Fibroblast of lung (primary cell): ENCODE measurements at regions not wholly inside any gene's neighbourhood (a gene's known extent, or its start where the extent isn't known, plus 50 kb on each side); places are given as distances from the start of the nearest gene placed in this dataset.
A peak's percentile ranks its signal among the peaks of the same experiment; 100 is the strongest.

ENCODE experiments used
- DNase-seq, 2 donors: peaks; one replicate each; pipeline versions ENCODE4 v3.0.0 to v3.0.0-alpha.2; 2010; ENCODE audit warnings: low read depth in 2 of 2
- H2AFZ ChIP-seq: 2 replicates; pipeline ENCODE4 v1.5.1; 2012; ENCODE audit warnings: low read length, control low read depth, inconsistent platforms
- H3K27ac ChIP-seq: 2 replicates; pipeline ENCODE4 v1.5.1; 2011; ENCODE audit warnings: low read length, control low read depth; ENCODE audit not compliant: insufficient read depth
- H3K27me3 ChIP-seq: 2 replicates; pipeline ENCODE4 v1.5.1; 2011; ENCODE audit warnings: mild to moderate bottlenecking, low read length; ENCODE audit not compliant: control insufficient read depth, insufficient read depth
- H3K36me3 ChIP-seq: 2 replicates; pipeline ENCODE4 v1.5.1; 2011; ENCODE audit warnings: low read length; ENCODE audit not compliant: control insufficient read depth, insufficient read depth
- H3K4me1 ChIP-seq: 2 replicates; pipeline ENCODE4 v1.5.1; 2011; ENCODE audit warnings: low read length; ENCODE audit not compliant: control insufficient read depth, insufficient read depth; ENCODE audit errors: extremely low read depth
- H3K4me2 ChIP-seq: 2 replicates; pipeline ENCODE4 v1.5.1; 2011; ENCODE audit warnings: low read length, control low read depth; ENCODE audit not compliant: insufficient read depth; ENCODE audit errors: extremely low read depth
- H3K4me3 ChIP-seq, 4 experiments: fragments of 200-600 bp in 1 of 4; sonication (generic) in 1 of 4; replicated peaks in 1 of 4; 2 replicates each; pipeline ENCODE4 v1.5.1; 2011 to 2016; ENCODE audit warnings: low read length in 4 of 4, low read depth in 3 of 4, mild to moderate bottlenecking in 3 of 4, control low read depth in 2 of 4, inconsistent platforms in 1 of 4, mixed read lengths in 1 of 4; ENCODE audit not compliant: insufficient read depth in 1 of 4; ENCODE audit errors: control extremely low read depth in 1 of 4
- H3K79me2 ChIP-seq: 2 replicates; pipeline ENCODE4 v1.5.1; 2012; ENCODE audit warnings: mild to moderate bottlenecking, low read length, inconsistent platforms; ENCODE audit not compliant: control insufficient read depth, insufficient read depth
- H3K9ac ChIP-seq: 2 replicates; pipeline ENCODE4 v1.5.1; 2011; ENCODE audit warnings: mild to moderate bottlenecking, low read length, control low read depth; ENCODE audit not compliant: insufficient read depth
- H3K9me3 ChIP-seq: 2 replicates; pipeline ENCODE4 v1.5.1; 2012; ENCODE audit warnings: low read depth, low read length; ENCODE audit not compliant: control insufficient read depth, insufficient read depth
- H4K20me1 ChIP-seq: 2 replicates; pipeline ENCODE4 v1.5.1; 2011; ENCODE audit warnings: low read length; ENCODE audit not compliant: control insufficient read depth, insufficient read depth; ENCODE audit errors: extremely low read depth
- EZH2 ChIP-seq: IDR thresholded peaks from 2 replicates; pipeline ENCODE4 v1.5.1; 2012; ENCODE audit warnings: low read length, control low read depth, mild to moderate bottlenecking; ENCODE audit errors: missing control alignments
- TF ChIP-seq, protein P1 (sequence below), 2 donors: IDR thresholded peaks in 1 of 2; conservative IDR thresholded peaks in 1 of 2; 1 replicate in 1 of 2; 2 replicates in 1 of 2; pipeline ENCODE4 v1.5.1; 2011 to 2012; ENCODE audit warnings: low read length in 2 of 2, control low read depth in 1 of 2, inconsistent platforms in 1 of 2, low read depth in 1 of 2, mild to moderate bottlenecking in 1 of 2

DNA sequence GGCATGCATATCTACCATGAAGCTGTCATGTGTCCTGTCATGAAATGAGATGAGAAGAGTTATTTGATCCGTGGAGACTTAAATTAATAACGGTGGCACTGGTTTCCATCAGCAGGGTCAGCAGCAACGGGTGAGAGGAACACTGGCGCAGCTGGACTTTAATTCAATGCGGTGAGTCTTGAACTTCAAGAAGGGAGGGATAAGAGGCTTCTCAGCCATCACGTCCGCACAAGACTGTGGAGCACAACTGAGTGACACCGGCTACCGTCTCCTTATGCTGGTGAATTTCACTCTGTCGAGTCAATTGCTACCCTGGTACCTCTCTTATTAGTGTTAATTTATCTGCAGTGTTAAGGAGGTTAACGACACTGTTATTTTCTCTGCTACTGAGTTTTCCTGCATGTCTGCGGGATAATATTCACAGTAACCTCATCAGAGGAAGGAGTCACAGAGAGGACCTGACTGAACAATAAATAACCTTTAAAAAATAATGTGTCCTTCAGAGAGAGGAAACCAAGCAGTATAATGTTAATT lies 236.8 kb downstream of the EPHA4 start:
- H3K36me3 ChIP-seq = no peaks in the 10 kb centered on the region
- H2AFZ ChIP-seq = no peak overlapping the region
- H4K20me1 ChIP-seq = no peaks in the 10 kb centered on the region
- no peak overlapping the region for H3K4me3 ChIP-seq
- TF ChIP-seq, protein P1, sequence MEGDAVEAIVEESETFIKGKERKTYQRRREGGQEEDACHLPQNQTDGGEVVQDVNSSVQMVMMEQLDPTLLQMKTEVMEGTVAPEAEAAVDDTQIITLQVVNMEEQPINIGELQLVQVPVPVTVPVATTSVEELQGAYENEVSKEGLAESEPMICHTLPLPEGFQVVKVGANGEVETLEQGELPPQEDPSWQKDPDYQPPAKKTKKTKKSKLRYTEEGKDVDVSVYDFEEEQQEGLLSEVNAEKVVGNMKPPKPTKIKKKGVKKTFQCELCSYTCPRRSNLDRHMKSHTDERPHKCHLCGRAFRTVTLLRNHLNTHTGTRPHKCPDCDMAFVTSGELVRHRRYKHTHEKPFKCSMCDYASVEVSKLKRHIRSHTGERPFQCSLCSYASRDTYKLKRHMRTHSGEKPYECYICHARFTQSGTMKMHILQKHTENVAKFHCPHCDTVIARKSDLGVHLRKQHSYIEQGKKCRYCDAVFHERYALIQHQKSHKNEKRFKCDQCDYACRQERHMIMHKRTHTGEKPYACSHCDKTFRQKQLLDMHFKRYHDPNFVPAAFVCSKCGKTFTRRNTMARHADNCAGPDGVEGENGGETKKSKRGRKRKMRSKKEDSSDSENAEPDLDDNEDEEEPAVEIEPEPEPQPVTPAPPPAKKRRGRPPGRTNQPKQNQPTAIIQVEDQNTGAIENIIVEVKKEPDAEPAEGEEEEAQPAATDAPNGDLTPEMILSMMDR (conservative IDR thresholded peaks at IDR 0.05 in 1 of 2, IDR thresholded peaks at IDR 0.05 in 1 of 2; ENCODE audit: low read depth in 1 of 2, low read length in 2 of 2) = no peak
- no peak for TF ChIP-seq EZH2
- no peaks in the 10 kb centered on the region for H3K4me1 ChIP-seq
- no peaks in the 10 kb centered on the region for H3K9me3 ChIP-seq
- H3K79me2 ChIP-seq = no peaks in the 10 kb centered on the region
- DNase-seq = no peak
- H3K27ac ChIP-seq = no peak overlapping the region
- no peak overlapping the region for H3K9ac ChIP-seq
- no peaks in the 10 kb centered on the region for H3K27me3 ChIP-seq
- no peak overlapping the region for H3K4me2 ChIP-seq

- no peaks in the 10 kb centered on the region for H3K27me3 ChIP-seq
- no peaks in the 10 kb centered on the region for H3K79me2 ChIP-seq
- no peaks in the 10 kb centered on the region for H4K20me1 ChIP-seq
- H3K36me3 ChIP-seq = no peaks in the 10 kb centered on the region
- no peak overlapping the region for H3K4me3 ChIP-seq
- no peaks in the 10 kb centered on the region for H3K4me1 ChIP-seq
- no peak for DNase-seq
- TF ChIP-seq, protein P1 (conservative IDR thresholded peaks at IDR 0.05 in 1 of 2, IDR thresholded peaks at IDR 0.05 in 1 of 2; ENCODE audit: low read depth in 1 of 2, low read length in 2 of 2) = no peak
- no peak for TF ChIP-seq EZH2
- no peak overlapping the region for H3K4me2 ChIP-seq
- H3K9ac ChIP-seq = no peak overlapping the region
- no peak overlapping the region for H2AFZ ChIP-seq
- no peak overlapping the region for H3K27ac ChIP-seq
- H3K9me3 ChIP-seq = no peaks in the 10 kb centered on the region
Observed at GRCh38 chr2:221336967-221337366, 235.1 kb downstream of the EPHA4 start.

- no peak overlapping the region for H3K4me3 ChIP-seq
- H3K4me1 ChIP-seq = no peaks in the 10 kb centered on the region
- H4K20me1 ChIP-seq = no peaks in the 10 kb centered on the region
- H3K36me3 ChIP-seq = no peaks in the 10 kb centered on the region
- H2AFZ ChIP-seq = no peak overlapping the region
- H3K9ac ChIP-seq = no peak overlapping the region
- TF ChIP-seq, protein P1 (conservative IDR thresholded peaks at IDR 0.05 in 1 of 2, IDR thresholded peaks at IDR 0.05 in 1 of 2; ENCODE audit: low read depth in 1 of 2, low read length in 2 of 2) = no peak
- no peak for TF ChIP-seq EZH2
- peak in 1 of 2 donors; percentile 11 for DNase-seq
- H3K27ac ChIP-seq = no peak overlapping the region
- H3K79me2 ChIP-seq = no peaks in the 10 kb centered on the region
- no peaks in the 10 kb centered on the region for H3K27me3 ChIP-seq
- no peak overlapping the region for H3K4me2 ChIP-seq
- no peaks in the 10 kb centered on the region for H3K9me3 ChIP-seq
Observed at GRCh38 chr2:221337957-221338685, 234.0 kb downstream of the EPHA4 start.
